Progenitor cell of endocrine pancreas (in vitro differentiated cells): ENCODE measurements at regions not wholly inside any gene's neighbourhood (a gene's known extent, or its start where the extent isn't known, plus 50 kb on each side); places are given as distances from the start of the nearest gene placed in this dataset.

Source experiments
- DNase-seq: peaks from one replicate; pipeline ENCODE4 v3.0.0; 2021; ENCODE audit warnings: low spot score; ENCODE audit not compliant: unreplicated experiment
- H3K27ac Mint-ChIP-seq: 2 replicates; pipeline ENCODE4 v1.8.0; 2021; ENCODE audit warnings: mild to moderate bottlenecking, moderate library complexity, mixed read lengths
- H3K27me3 Mint-ChIP-seq: 2 replicates; pipeline ENCODE4 v1.8.0; 2021; ENCODE audit warnings: mixed read lengths
- H3K36me3 Mint-ChIP-seq: 2 replicates; pipeline ENCODE4 v1.8.0; 2022; ENCODE audit warnings: mixed read lengths; ENCODE audit not compliant: insufficient read depth
- H3K4me1 Mint-ChIP-seq: 2 replicates; pipeline ENCODE4 v1.8.0; 2021; ENCODE audit warnings: low read depth, mixed read lengths
- H3K4me3 Mint-ChIP-seq: 2 replicates; pipeline ENCODE4 v1.8.0; 2021; ENCODE audit warnings: low read depth, mild to moderate bottlenecking, moderate library complexity, mixed read lengths
- H3K9me3 Mint-ChIP-seq: 2 replicates; pipeline ENCODE4 v1.8.0; 2021; ENCODE audit warnings: low read depth, mixed read lengths
- TF ChIP-seq, protein P1 (sequence below): fragments of 200-600 bp; sonication (generic); IDR thresholded peaks from one replicate; pipeline ENCODE4 v1.5.0; 2021; ENCODE audit warnings: antibody characterized with exemption, mild to moderate bottlenecking; ENCODE audit not compliant: unreplicated experiment

DNA sequence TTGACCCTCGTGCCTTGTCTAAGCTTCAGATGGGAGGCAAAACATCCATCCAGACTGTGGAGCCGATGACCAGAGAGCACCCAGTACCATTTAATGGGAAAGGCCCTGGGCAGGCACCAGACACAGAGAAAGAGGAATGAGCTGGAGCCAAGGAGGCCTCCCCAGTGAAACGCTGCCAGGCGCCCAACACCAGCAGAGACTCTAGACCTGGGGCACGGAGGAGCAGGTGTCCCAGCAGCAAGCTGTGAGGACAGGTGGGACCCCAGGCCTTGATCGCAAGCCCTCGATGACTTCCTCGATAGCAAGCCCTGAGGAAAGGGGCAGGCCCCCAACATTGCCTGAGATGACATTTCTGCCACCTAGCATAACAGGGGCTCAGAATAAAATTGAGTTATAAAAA lies 62.2 kb upstream of the SIAH1 start:
- DNase-seq = no peak
- no peak overlapping the region for H3K4me3 Mint-ChIP-seq
- no peaks in the 10 kb centered on the region for H3K9me3 Mint-ChIP-seq
- H3K27me3 Mint-ChIP-seq = no peaks in the 10 kb centered on the region
- H3K36me3 Mint-ChIP-seq = no peaks in the 10 kb centered on the region
- no peak overlapping the region for H3K27ac Mint-ChIP-seq
- peaks cover 2% of the 10 kb centered on the region for H3K4me1 Mint-ChIP-seq
- TF ChIP-seq, protein P1, sequence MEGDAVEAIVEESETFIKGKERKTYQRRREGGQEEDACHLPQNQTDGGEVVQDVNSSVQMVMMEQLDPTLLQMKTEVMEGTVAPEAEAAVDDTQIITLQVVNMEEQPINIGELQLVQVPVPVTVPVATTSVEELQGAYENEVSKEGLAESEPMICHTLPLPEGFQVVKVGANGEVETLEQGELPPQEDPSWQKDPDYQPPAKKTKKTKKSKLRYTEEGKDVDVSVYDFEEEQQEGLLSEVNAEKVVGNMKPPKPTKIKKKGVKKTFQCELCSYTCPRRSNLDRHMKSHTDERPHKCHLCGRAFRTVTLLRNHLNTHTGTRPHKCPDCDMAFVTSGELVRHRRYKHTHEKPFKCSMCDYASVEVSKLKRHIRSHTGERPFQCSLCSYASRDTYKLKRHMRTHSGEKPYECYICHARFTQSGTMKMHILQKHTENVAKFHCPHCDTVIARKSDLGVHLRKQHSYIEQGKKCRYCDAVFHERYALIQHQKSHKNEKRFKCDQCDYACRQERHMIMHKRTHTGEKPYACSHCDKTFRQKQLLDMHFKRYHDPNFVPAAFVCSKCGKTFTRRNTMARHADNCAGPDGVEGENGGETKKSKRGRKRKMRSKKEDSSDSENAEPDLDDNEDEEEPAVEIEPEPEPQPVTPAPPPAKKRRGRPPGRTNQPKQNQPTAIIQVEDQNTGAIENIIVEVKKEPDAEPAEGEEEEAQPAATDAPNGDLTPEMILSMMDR = no peak

GRCh38 chr16:48446534-48446920 lies 61.3 kb upstream of the SIAH1 start:
- TF ChIP-seq, protein P1 = no peak
- Mint-ChIP-seq H3K36me3 (no peaks in the 10 kb centered on the region), H3K9me3 (no peaks in the 10 kb centered on the region), H3K27ac (no peak overlapping the region), H3K4me3 (no peak overlapping the region), H3K4me1 (peaks cover 6% of the 10 kb centered on the region), H3K27me3 (no peaks in the 10 kb centered on the region)
- no peak for DNase-seq

GRCh38 chr16:48445782-48446533 lies 60.7 kb upstream of the SIAH1 start:
- Mint-ChIP-seq H3K4me1 (peaks cover 6% of the 10 kb centered on the region), H3K9me3 (no peaks in the 10 kb centered on the region), H3K27me3 (no peaks in the 10 kb centered on the region), H3K4me3 (no peak overlapping the region), H3K36me3 (no peaks in the 10 kb centered on the region), H3K27ac (no peak overlapping the region)
- DNase-seq = no peak
- TF ChIP-seq, protein P1 = no peak

GRCh38 chr16:48444574-48444973 lies 59.4 kb upstream of the SIAH1 start:
- no peaks in the 10 kb centered on the region for H3K36me3 Mint-ChIP-seq
- TF ChIP-seq, protein P1 = no peak
- no peak overlapping the region for H3K4me3 Mint-ChIP-seq
- H3K4me1 Mint-ChIP-seq = peaks cover 6% of the 10 kb centered on the region
- no peak for DNase-seq
- H3K9me3 Mint-ChIP-seq = no peaks in the 10 kb centered on the region
- H3K27me3 Mint-ChIP-seq = no peaks in the 10 kb centered on the region
- no peak overlapping the region for H3K27ac Mint-ChIP-seq

DNA sequence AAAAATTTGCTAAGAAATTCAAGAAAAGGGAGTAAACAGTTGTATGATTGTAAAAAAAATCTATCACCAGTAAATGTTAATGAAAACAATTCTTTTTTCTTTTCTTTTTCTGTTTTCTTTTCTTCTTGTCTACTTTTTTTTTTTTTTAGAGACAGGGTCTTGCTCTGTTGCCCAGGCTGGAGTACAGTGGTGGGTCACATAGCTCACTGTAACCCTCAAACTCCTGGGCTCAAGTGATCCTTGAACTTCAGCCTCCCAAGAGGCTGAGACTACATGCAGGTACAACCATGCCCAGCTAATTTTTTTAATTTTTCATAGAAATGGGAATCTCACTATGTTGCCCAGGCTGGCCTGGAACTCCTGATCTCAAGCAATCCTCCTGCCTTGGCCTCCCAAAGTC lies 57.2 kb upstream of the SIAH1 start:
- DNase-seq = no peak
- Mint-ChIP-seq H3K27me3 (no peaks in the 10 kb centered on the region), H3K4me1 (peaks cover 4% of the 10 kb centered on the region), H3K36me3 (no peaks in the 10 kb centered on the region), H3K9me3 (no peaks in the 10 kb centered on the region), H3K4me3 (no peak overlapping the region), H3K27ac (no peak overlapping the region)
- TF ChIP-seq, protein P1 = no peak
